ENCODE measurements at regions not wholly inside any gene's neighbourhood (a gene's known extent, or its start where the extent isn't known, plus 50 kb on each side); places are given as distances from the start of the nearest gene placed in this dataset.

GRCh38 chr20:50301165-50301564 lies 110.5 kb downstream of the CEBPB start:
- DNase-seq, result no peak

GRCh38 chr20:50301712-50302111 lies 111.1 kb downstream of the CEBPB start:
- DNase-seq, result no peak

- DNase-seq, result no peak
Observed at GRCh38 chr20:50302341-50303057, 111.9 kb downstream of the CEBPB start.

GRCh38 chr20:50303573-50304500 lies 113.2 kb downstream of the CEBPB start:
- DNase-seq, result peak; percentile 80

GRCh38 chr20:50304501-50304856 lies 113.8 kb downstream of the CEBPB start:
- DNase-seq, result peak; percentile 78

- DNase-seq, result no peak
Observed at GRCh38 chr20:50304923-50305635, 114.4 kb downstream of the CEBPB start.

GRCh38 chr20:50305636-50306477 lies 115.2 kb downstream of the CEBPB start:
- peak; percentile 38 for DNase-seq

- DNase-seq, result no peak
Observed at GRCh38 chr20:50306478-50307423, 116.1 kb downstream of the CEBPB start.

- DNase-seq, result no peak
Observed at GRCh38 chr20:50308166-50308512, 117.5 kb downstream of the CEBPB start.

- DNase-seq, result peak; percentile 89
Observed at GRCh38 chr20:50308513-50309279, 118.1 kb downstream of the CEBPB start.

GRCh38 chr20:50309280-50309763 lies 118.7 kb downstream of the CEBPB start:
- no peak for DNase-seq

- DNase-seq, result no peak
Observed at GRCh38 chr20:50309764-50310672, 119.4 kb downstream of the CEBPB start.

GRCh38 chr20:50310673-50311051 lies 120.0 kb downstream of the CEBPB start:
- DNase-seq, result no peak

- no peak for DNase-seq
Observed at GRCh38 chr20:50311308-50312001, 120.8 kb downstream of the CEBPB start.

- no peak for DNase-seq
Observed at GRCh38 chr20:50312002-50312681, 121.5 kb downstream of the CEBPB start.

GRCh38 chr20:50312682-50313521 lies 122.3 kb downstream of the CEBPB start:
- peak; percentile 88 for DNase-seq

- no peak for DNase-seq
Observed at GRCh38 chr20:50313522-50313820, 122.8 kb downstream of the CEBPB start.
